OCI-LY1 (cell line): ENCODE measurements at regions not wholly inside any gene's neighbourhood (a gene's known extent, or its start where the extent isn't known, plus 50 kb on each side); places are given as distances from the start of the nearest gene placed in this dataset.

ENCODE experiments used
- H2AFZ ChIP-seq: fragments of 200-600 bp; sonication (generic), shearing (Covaris generic); 2 replicates; pipeline ENCODE4 v1.6.0; 2014; ENCODE audit warnings: antibody characterized with exemption, mild to moderate bottlenecking, low read length
- H3F3A ChIP-seq: fragments of 200-600 bp; sonication (generic), shearing (Covaris generic); 2 replicates; pipeline ENCODE4 v1.6.0; 2014; ENCODE audit warnings: mild to moderate bottlenecking, antibody characterized with exemption, low read length, moderate library complexity; ENCODE audit not compliant: insufficient read depth
- H3K27ac ChIP-seq: fragments of 200-600 bp; sonication (generic); 2 replicates; pipeline ENCODE4 v1.5.1; 2014; ENCODE audit warnings: low read length, mixed run types, mild to moderate bottlenecking, low read depth; ENCODE audit not compliant: poor library complexity, severe bottlenecking
- H3K27me3 ChIP-seq: fragments of 200-600 bp; sonication (generic); 2 replicates; pipeline ENCODE4 v1.6.0; 2014; ENCODE audit warnings: antibody characterized with exemption, mild to moderate bottlenecking, low read length, moderate library complexity; ENCODE audit not compliant: insufficient read depth
- H3K36me3 ChIP-seq: fragments of 200-600 bp; sonication (generic); 2 replicates; pipeline ENCODE4 v1.6.1; 2014; ENCODE audit warnings: mild to moderate bottlenecking, antibody characterized with exemption, low read length, moderate library complexity, mixed read lengths; ENCODE audit not compliant: insufficient read depth
- H3K4me1 ChIP-seq: fragments of 200-600 bp; sonication (generic); 2 replicates; pipeline ENCODE4 v1.5.1; 2014; ENCODE audit warnings: mild to moderate bottlenecking, low read length, moderate library complexity; ENCODE audit not compliant: insufficient read depth, severe bottlenecking
- H3K4me2 ChIP-seq: fragments of 200-600 bp; sonication (generic), shearing (Covaris generic); 2 replicates; pipeline ENCODE4 v1.6.1; 2014; ENCODE audit warnings: low read length
- H3K4me3 ChIP-seq: fragments of 200-600 bp; sonication (generic); 2 replicates; pipeline ENCODE4 v1.5.1; 2014; ENCODE audit warnings: low read length, low read depth, mild to moderate bottlenecking, mixed read lengths; ENCODE audit not compliant: poor library complexity, severe bottlenecking
- H3K79me2 ChIP-seq: fragments of 200-600 bp; shearing (Covaris generic); 2 replicates; pipeline ENCODE4 v1.6.1; 2016; ENCODE audit warnings: mixed run types, low read length, mixed read lengths; ENCODE audit not compliant: insufficient read depth
- H3K9ac ChIP-seq: fragments of 200-600 bp; sonication (generic), shearing (Covaris generic); 2 replicates; pipeline ENCODE4 v1.6.1; 2014; ENCODE audit warnings: mild to moderate bottlenecking, low read length, mixed read lengths
- H3K9me2 ChIP-seq: fragments of 200-600 bp; sonication (generic), shearing (Covaris generic); 2 replicates; pipeline ENCODE4 v1.6.1; 2014; ENCODE audit warnings: low read depth, mild to moderate bottlenecking, low read length, mixed read lengths
- H3K9me3 ChIP-seq: fragments of 200-600 bp; shearing (Covaris generic); 2 replicates; pipeline ENCODE4 v1.6.1; 2014; ENCODE audit warnings: low read length, mixed read lengths
- H4K20me1 ChIP-seq: fragments of 200-600 bp; sonication (generic), shearing (Covaris generic); 2 replicates; pipeline ENCODE4 v1.6.0; 2016; ENCODE audit warnings: mild to moderate bottlenecking, low read length; ENCODE audit not compliant: insufficient read depth
- EZH2 ChIP-seq: fragments of 200-600 bp; sonication (generic), shearing (Covaris generic); IDR thresholded peaks from 2 replicates; pipeline ENCODE4 v1.8.0; 2017; ENCODE audit warnings: borderline replicate concordance, mixed run types, mild to moderate bottlenecking, antibody characterized with exemption, low read length, moderate library complexity, mixed read lengths
- TF ChIP-seq, protein P1 (sequence below): fragments of 200-600 bp; sonication (generic), shearing (Covaris generic); IDR thresholded peaks from 2 replicates; pipeline ENCODE4 v1.5.1; 2017; ENCODE audit warnings: mild to moderate bottlenecking, antibody characterized with exemption, low read length, moderate library complexity, mixed read lengths

DNA sequence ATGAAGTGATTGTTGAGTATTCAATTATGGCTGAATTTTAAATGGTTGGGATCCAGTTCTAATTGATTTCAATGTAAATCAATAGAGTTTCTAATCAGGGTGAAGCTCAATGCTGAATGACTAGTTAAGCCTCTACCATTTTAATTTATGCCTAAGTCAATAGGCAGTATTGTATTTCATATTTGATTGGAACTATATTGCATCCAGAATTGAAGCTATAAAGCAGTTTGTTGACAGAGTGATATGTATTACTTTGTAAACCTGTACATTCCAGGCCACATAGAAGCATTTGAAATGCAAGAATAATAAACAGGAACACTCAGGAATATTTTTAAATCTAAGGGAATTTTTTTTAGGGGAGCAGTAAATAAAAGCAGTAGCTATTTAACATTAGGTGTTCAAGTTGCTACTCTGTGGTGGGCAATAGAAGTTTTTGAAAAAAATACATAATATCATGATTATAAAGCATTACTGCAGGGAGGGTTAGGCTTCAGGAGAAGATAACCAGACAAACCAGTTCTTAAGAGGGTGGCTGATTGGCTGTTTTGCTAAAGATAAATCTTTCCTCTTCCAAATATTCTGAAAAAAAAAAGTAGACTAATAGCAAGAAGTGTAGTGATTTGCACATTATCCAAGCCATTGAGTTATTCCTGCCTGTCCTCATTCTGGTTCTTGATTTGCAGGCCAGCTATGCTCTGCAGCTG is 492.0 kb upstream of the MEF2C start:
- Histone ChIP-seq H3K36me3 (no peaks in the 10 kb centered on the region), H3K4me1 (peaks cover 8% of the 10 kb centered on the region), H3F3A (no peaks in the 10 kb centered on the region), H3K27me3 (no peaks in the 10 kb centered on the region), H3K4me3 (no peak overlapping the region), H3K27ac (no peak overlapping the region), H3K9ac (no peak overlapping the region), H4K20me1 (no peaks in the 10 kb centered on the region), H2AFZ (no peak overlapping the region), H3K79me2 (no peaks in the 10 kb centered on the region), H3K9me2 (no peaks in the 10 kb centered on the region), H3K4me2 (no peak overlapping the region), H3K9me3 (no peaks in the 10 kb centered on the region)
- TF ChIP-seq EZH2, result no peak
- TF ChIP-seq, protein P1, sequence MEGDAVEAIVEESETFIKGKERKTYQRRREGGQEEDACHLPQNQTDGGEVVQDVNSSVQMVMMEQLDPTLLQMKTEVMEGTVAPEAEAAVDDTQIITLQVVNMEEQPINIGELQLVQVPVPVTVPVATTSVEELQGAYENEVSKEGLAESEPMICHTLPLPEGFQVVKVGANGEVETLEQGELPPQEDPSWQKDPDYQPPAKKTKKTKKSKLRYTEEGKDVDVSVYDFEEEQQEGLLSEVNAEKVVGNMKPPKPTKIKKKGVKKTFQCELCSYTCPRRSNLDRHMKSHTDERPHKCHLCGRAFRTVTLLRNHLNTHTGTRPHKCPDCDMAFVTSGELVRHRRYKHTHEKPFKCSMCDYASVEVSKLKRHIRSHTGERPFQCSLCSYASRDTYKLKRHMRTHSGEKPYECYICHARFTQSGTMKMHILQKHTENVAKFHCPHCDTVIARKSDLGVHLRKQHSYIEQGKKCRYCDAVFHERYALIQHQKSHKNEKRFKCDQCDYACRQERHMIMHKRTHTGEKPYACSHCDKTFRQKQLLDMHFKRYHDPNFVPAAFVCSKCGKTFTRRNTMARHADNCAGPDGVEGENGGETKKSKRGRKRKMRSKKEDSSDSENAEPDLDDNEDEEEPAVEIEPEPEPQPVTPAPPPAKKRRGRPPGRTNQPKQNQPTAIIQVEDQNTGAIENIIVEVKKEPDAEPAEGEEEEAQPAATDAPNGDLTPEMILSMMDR, result no peak

DNA sequence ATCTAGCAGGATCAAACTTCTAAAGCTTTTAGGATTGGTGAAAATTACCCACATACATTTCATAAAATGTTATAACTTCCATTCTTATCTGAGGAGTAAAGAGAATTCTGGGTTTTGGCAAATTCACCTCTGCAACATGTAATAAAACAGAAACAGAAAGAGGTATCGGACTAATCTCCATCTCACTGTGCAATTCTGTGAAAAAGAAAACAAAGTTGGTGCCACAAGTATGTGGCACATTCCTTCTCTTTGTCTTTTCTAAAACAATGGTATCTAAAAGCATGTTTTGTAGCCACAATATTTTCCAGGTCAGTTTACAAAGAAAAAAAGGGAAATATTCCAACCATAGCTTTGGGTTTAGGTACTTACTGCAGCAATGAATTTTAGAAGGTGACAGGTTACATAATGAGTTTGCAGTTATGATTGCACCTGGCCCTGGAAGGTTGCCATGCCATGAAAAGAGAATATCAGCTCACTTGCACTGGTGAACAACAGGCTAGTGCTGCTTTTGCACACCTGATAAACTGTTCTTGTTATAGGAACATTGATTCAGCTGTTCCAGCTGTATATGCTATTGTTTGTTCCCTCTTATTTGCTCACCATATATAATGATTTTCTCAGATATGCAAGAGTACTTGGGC is 491.3 kb upstream of the MEF2C start:
- H3K4me1 ChIP-seq, result peaks cover 8% of the 10 kb centered on the region
- no peaks in the 10 kb centered on the region for H3K27me3 ChIP-seq
- no peaks in the 10 kb centered on the region for H3K79me2 ChIP-seq
- H3K4me2 ChIP-seq, result no peak overlapping the region
- no peaks in the 10 kb centered on the region for H3K9me2 ChIP-seq
- H2AFZ ChIP-seq, result 0 out of 2 replicates have a peak overlapping the region, but pooled peaks have one; percentile 68
- no peaks in the 10 kb centered on the region for H3K36me3 ChIP-seq
- no peak overlapping the region for H3K27ac ChIP-seq
- H3K4me3 ChIP-seq, result no peak overlapping the region
- TF ChIP-seq, protein P1, result no peak
- TF ChIP-seq EZH2, result no peak
- no peaks in the 10 kb centered on the region for H3F3A ChIP-seq
- no peaks in the 10 kb centered on the region for H3K9me3 ChIP-seq
- H3K9ac ChIP-seq, result no peak overlapping the region
- no peaks in the 10 kb centered on the region for H4K20me1 ChIP-seq

DNA sequence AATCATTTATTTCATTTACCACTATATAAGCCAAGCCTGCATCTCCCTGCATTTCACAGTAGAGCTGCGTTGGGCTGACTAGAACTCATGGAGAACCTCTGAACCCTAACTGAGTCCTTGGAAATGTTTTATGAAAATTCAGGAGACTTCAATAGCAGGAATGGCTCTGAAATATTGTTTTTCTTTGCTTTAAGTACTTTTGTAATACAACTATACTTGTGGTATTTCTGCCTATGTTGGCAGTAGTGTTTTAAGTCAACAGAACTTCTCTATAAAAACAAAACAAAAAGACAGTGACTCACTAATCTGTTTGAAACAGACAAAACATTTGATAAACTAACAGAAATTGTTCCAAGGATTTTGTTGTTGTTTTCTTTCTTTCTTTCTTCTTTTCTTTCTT is 489.2 kb upstream of the MEF2C start:
- Histone ChIP-seq H3K4me3 (no peak overlapping the region), H3K27me3 (no peaks in the 10 kb centered on the region), H3K4me2 (no peak overlapping the region), H3K9ac (no peak overlapping the region), H3F3A (no peaks in the 10 kb centered on the region), H2AFZ (no peak overlapping the region), H3K9me2 (no peaks in the 10 kb centered on the region), H3K4me1 (peaks cover 8% of the 10 kb centered on the region), H3K36me3 (no peaks in the 10 kb centered on the region), H4K20me1 (no peaks in the 10 kb centered on the region), H3K27ac (no peak overlapping the region), H3K9me3 (no peaks in the 10 kb centered on the region), H3K79me2 (no peaks in the 10 kb centered on the region)
- TF ChIP-seq, protein P1, result no peak
- no peak for TF ChIP-seq EZH2
